Spleen (tissue), 7 donors: ENCODE measurements at regions not wholly inside any gene's neighbourhood (a gene's known extent, or its start where the extent isn't known, plus 50 kb on each side); places are given as distances from the start of the nearest gene placed in this dataset.

ENCODE experiments used
- CTCF ChIP-seq, 11 experiments: fragments of 200-600 bp in 7 of 11; fragments of 450-650 bp in 4 of 11; sonication (generic) in 4 of 11; IDR thresholded peaks in 8 of 11; conservative IDR thresholded peaks in 3 of 11; 1 replicate in 7 of 11; 2 replicates in 4 of 11; pipeline versions ENCODE4 v1.4.0 to v1.8.0; 2016 to 2021; ENCODE audit warnings: antibody characterized with exemption in 11 of 11, inconsistent platforms in 4 of 11, mild to moderate bottlenecking in 1 of 11
- POLR2A ChIP-seq, 3 donors: fragments of 450-650 bp; IDR thresholded peaks; one replicate each; pipeline ENCODE4 v1.5.1; 2017; ENCODE audit warnings: antibody characterized with exemption in 3 of 3, mild to moderate bottlenecking in 1 of 3
- donor health status: DM: no; HTN: no; CAD: no; lungs with moderate emphysema.
- donor health status: DM: no; HTN: no; CAD: no.
- donor health status: DM: no; HTN: no; CAD: no.

DNA sequence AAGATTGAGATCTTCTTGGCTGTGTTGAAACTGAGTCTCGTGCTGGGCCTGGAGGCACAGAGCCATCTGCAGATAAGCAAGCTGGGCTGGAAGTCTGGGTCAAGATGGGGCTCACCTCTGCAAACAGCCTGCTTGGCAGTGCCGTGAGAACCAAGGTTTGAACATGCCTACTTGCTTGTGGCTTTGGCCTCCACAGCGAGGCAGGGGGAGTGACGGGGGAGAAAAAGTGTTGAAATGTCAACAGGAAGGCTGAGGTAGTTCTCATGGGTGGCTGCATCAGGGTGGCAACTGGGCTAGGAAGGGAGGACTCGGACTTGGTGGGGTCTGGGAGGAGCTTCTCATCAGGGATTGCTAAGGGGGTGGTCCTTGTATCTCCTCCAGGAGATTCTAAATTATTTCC, 99.7 kb downstream of the THNSL2 start:
- TF ChIP-seq CTCF (IDR thresholded peaks at IDR 0.05 in 8 of 11, conservative IDR thresholded peaks at IDR 0.05 in 3 of 11) (no peak), POLR2A (IDR thresholded peaks at IDR 0.05) (no peak)
